Stimulated activated CD4-positive, alpha-beta T cell treated with anti-CD3 and anti-CD28 coated beads, Interleukin-12 subunit alpha, Interleukin-12 subunit beta, amount 100 ng/mL, for 4 hours (primary cell): ENCODE measurements at regions not wholly inside any gene's neighbourhood (a gene's known extent, or its start where the extent isn't known, plus 50 kb on each side); places are given as distances from the start of the nearest gene placed in this dataset.

Source experiments
- DNase-seq: peaks from one replicate; pipeline ENCODE4 v3.0.0-alpha.2; 2020

- no peak for DNase-seq
Observed at GRCh38 chr4:151824656-151825055, 63.8 kb upstream of the GATB start.

- DNase-seq = no peak
Observed at GRCh38 chr4:151822331-151822730, 61.5 kb upstream of the GATB start.

DNA sequence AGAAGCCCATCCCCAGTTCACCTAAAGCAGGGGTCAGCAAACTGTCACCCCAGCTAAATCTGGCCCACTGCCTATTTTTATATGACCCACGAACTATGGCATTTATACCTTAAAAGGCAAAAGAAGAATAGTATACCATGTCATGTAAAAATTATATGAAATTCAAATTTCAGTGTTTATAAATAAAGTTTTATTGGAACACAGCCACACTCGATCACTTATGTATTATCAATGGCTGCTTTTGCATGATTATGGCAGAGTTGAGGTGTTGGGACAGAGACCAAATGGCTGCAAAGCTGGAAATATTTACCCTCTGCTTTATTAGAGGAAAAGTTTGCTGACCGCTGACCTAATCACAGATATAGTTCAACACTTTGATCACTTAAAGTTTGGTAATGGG, 59.2 kb upstream of the GATB start:
- DNase-seq = no peak

DNA sequence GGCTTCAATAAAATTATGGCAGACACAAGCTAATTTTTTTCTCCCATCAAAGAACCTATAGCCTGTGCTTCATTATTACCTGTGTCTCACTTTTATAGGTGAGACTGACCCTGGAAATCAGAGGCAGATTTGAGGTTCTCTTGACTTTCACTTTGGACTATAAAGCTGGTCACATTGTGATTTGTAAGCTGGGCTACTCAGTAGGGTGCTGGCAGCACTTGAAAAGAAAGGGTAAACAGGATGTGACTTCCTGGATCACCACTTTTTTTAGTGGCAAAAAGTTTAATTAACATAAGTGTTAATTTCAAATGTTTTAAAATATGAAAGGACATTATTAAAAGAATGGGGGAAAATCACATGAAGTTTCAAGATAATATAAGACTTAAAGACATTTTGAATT, 50.6 kb upstream of the GATB start:
- no peak for DNase-seq
